Neural cell (in vitro differentiated cells): ENCODE measurements at regions not wholly inside any gene's neighbourhood (a gene's known extent, or its start where the extent isn't known, plus 50 kb on each side); places are given as distances from the start of the nearest gene placed in this dataset.

Experiments
- H2AFZ ChIP-seq: fragments of 200-600, 300-800 bp; sonication (generic), shearing (Covaris generic); 2 replicates; pipeline ENCODE4 v1.6.0; 2014; ENCODE audit warnings: low read depth, mild to moderate bottlenecking, antibody characterized with exemption, low read length, moderate library complexity
- H3F3A ChIP-seq: fragments of 200-600 bp; shearing (Covaris generic); 2 replicates; pipeline ENCODE4 v1.6.1; 2016; ENCODE audit warnings: mild to moderate bottlenecking, moderate library complexity, mixed read lengths, antibody characterized with exemption, low read length; ENCODE audit not compliant: insufficient read depth, poor library complexity, severe bottlenecking
- H3K27ac ChIP-seq: fragments of 200-600, 300-800 bp; sonication (generic), shearing (Covaris generic); 2 replicates; pipeline ENCODE4 v1.5.1; 2014; ENCODE audit warnings: mild to moderate bottlenecking, low read length, moderate library complexity
- H3K27me3 ChIP-seq: fragments of 300-800, 200-600 bp; sonication (generic), shearing (Covaris generic); 2 replicates; pipeline ENCODE4 v1.6.0; 2014; ENCODE audit warnings: mild to moderate bottlenecking, low read depth, low read length, moderate library complexity; ENCODE audit not compliant: insufficient read depth
- H3K36me3 ChIP-seq: fragments of 300-800, 200-600 bp; sonication (generic), shearing (Covaris generic); 2 replicates; pipeline ENCODE4 v1.5.1; 2014; ENCODE audit warnings: mild to moderate bottlenecking, antibody characterized with exemption, low read length, moderate library complexity; ENCODE audit not compliant: insufficient read depth
- H3K4me2 ChIP-seq: fragments of 300-800, 200-600 bp; sonication (generic), shearing (Covaris generic); 2 replicates; pipeline ENCODE4 v1.6.0; 2014; ENCODE audit warnings: mild to moderate bottlenecking, low read length
- H3K4me3 ChIP-seq: fragments of 300-800, 200-600 bp; sonication (generic), shearing (Covaris generic); 2 replicates; pipeline ENCODE4 v1.5.1; 2014; ENCODE audit warnings: mild to moderate bottlenecking, low read length, moderate library complexity
- H3K79me2 ChIP-seq: fragments of 200-600 bp; shearing (Covaris generic); replicated peaks from 2 replicates; pipeline ENCODE4 v1.6.0; 2014; ENCODE audit warnings: mild to moderate bottlenecking, low read length, moderate library complexity; ENCODE audit not compliant: insufficient read depth
- H3K9ac ChIP-seq: fragments of 300-800, 200-600 bp; sonication (generic), shearing (Covaris generic); 2 replicates; pipeline ENCODE4 v1.6.1; 2016; ENCODE audit warnings: mild to moderate bottlenecking, low read length, mixed read lengths
- H3K9me2 ChIP-seq: fragments of 200-600 bp; shearing (Covaris generic); 2 replicates; pipeline ENCODE4 v1.6.1; 2016; ENCODE audit warnings: mild to moderate bottlenecking, low read length, mixed read lengths; ENCODE audit not compliant: insufficient read depth
- H3K9me3 ChIP-seq: fragments of 200-600, 300-800 bp; sonication (generic), shearing (Covaris generic); 2 replicates; pipeline ENCODE4 v1.6.1; 2016; ENCODE audit warnings: mild to moderate bottlenecking, mixed run types, low read length, moderate library complexity, mixed read lengths
- H4K20me1 ChIP-seq: fragments of 200-600 bp; shearing (Covaris generic); 2 replicates; pipeline ENCODE4 v1.6.1; 2016; ENCODE audit warnings: mild to moderate bottlenecking, mixed run types; ENCODE audit not compliant: insufficient read depth
- CTCF ChIP-seq: fragments of 450-650 bp; IDR thresholded peaks from 2 replicates; pipeline ENCODE4 v1.5.1; 2014; ENCODE audit warnings: antibody characterized with exemption, mild to moderate bottlenecking, moderate library complexity; ENCODE audit not compliant: poor library complexity, severe bottlenecking
- EP300 ChIP-seq: fragments of 450-650 bp; conservative IDR thresholded peaks from 2 replicates; pipeline ENCODE4 v1.6.1; 2014; ENCODE audit warnings: antibody characterized with exemption, mild to moderate bottlenecking, moderate library complexity; ENCODE audit not compliant: poor library complexity, severe bottlenecking
- EZH2 ChIP-seq: fragments of 200-600, 300-800 bp; shearing (Covaris generic), sonication (generic); IDR thresholded peaks from 2 replicates; pipeline ENCODE4 v1.6.1; 2014; ENCODE audit warnings: antibody characterized with exemption, low read length, borderline replicate concordance, mild to moderate bottlenecking; ENCODE audit not compliant: insufficient read depth, poor library complexity, severe bottlenecking
- MXI1 ChIP-seq: fragments of 450-650 bp; conservative IDR thresholded peaks from 2 replicates; pipeline ENCODE4 v1.6.1; 2014; ENCODE audit warnings: antibody characterized with exemption, mild to moderate bottlenecking; ENCODE audit not compliant: poor library complexity, severe bottlenecking
- POLR2AphosphoS5 ChIP-seq: IDR thresholded peaks from 2 replicates; pipeline ENCODE4 v1.6.1; 2012
- RAD21 ChIP-seq: fragments of 450-650 bp; conservative IDR thresholded peaks from 2 replicates; pipeline ENCODE4 v1.6.1; 2014; ENCODE audit warnings: antibody characterized with exemption, mild to moderate bottlenecking, moderate library complexity
- REST ChIP-seq: IDR thresholded peaks from 2 replicates; pipeline ENCODE4 v1.6.1; 2012; ENCODE audit warnings: borderline replicate concordance
- SMC3 ChIP-seq: fragments of 450-650 bp; conservative IDR thresholded peaks from 2 replicates; pipeline ENCODE4 v1.6.1; 2014; ENCODE audit warnings: antibody characterized with exemption, mild to moderate bottlenecking, moderate library complexity; ENCODE audit not compliant: poor library complexity
- TAF1 ChIP-seq: IDR thresholded peaks from 2 replicates; pipeline ENCODE4 v1.6.1; 2012; ENCODE audit warnings: low read depth

DNA sequence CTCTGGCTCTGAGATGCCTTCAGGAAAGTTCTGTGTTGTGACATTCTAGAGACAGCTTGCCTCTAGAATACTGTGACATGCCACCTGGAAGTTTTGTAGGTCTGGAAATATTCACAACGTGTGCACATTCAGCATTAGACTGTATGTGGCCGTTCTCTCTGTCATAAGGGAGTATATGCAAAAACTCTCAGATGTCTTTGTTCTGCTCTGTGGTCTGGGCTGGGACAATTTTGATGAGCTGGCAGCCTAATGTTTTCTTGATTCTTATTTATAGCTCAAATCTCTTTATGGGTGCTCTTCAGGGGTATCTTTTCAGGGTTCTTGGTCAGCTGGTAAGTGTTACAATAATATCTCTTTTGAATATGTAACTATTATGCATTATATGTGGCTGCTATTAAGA lies 355.1 kb downstream of the PAX1 start:
- Histone ChIP-seq H4K20me1 (no peaks in the 10 kb centered on the region), H3K36me3 (no peaks in the 10 kb centered on the region), H3K9ac (no peak overlapping the region), H3K27ac (no peak overlapping the region), H3K27me3 (no peaks in the 10 kb centered on the region), H2AFZ (no peak overlapping the region), H3K9me3 (no peaks in the 10 kb centered on the region), H3K4me3 (no peak overlapping the region), H3F3A (no peaks in the 10 kb centered on the region), H3K9me2 (no peaks in the 10 kb centered on the region), H3K79me2 (no peaks in the 10 kb centered on the region), H3K4me2 (no peak overlapping the region)
- TF ChIP-seq SMC3 (no peak), REST (no peak), POLR2AphosphoS5 (no peak), MXI1 (no peak), TAF1 (no peak), CTCF (no peak), EZH2 (no peak)

DNA sequence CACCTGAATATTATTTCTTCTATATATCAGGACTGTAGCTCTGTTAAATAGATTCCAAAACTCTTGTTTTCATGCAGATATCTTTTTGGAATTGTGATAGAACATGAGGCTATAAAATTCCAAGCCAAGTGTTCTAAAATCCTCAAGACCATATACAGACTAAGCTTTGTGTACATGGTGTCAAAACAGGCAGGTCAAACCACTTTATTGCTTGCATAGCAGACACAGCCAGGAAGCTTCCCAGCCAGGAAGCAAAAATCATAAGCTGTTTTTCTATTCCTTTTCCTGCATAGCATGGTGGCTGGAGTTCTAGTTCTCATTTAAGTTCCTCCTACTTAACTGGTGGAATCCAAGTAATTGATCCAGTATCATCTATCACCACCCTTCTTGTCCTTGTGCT lies 353.3 kb downstream of the PAX1 start:
- H3K27me3 ChIP-seq = no peaks in the 10 kb centered on the region
- H3K27ac ChIP-seq = no peak overlapping the region
- no peaks in the 10 kb centered on the region for H3K79me2 ChIP-seq
- H3K9me3 ChIP-seq = no peaks in the 10 kb centered on the region
- H3K4me2 ChIP-seq = no peak overlapping the region
- no peaks in the 10 kb centered on the region for H3F3A ChIP-seq
- TF ChIP-seq RAD21 (no peak), EP300 (no peak)
- H4K20me1 ChIP-seq = no peaks in the 10 kb centered on the region
- no peaks in the 10 kb centered on the region for H3K36me3 ChIP-seq
- no peak overlapping the region for H3K9ac ChIP-seq
- H3K9me2 ChIP-seq = no peaks in the 10 kb centered on the region
- H3K4me3 ChIP-seq = no peak overlapping the region
- no peak overlapping the region for H2AFZ ChIP-seq

- no peak overlapping the region for H3K27ac ChIP-seq
- H3K9me2 ChIP-seq = no peaks in the 10 kb centered on the region
- H3K9me3 ChIP-seq = no peaks in the 10 kb centered on the region
- H2AFZ ChIP-seq = no peak overlapping the region
- no peaks in the 10 kb centered on the region for H4K20me1 ChIP-seq
- H3K9ac ChIP-seq = no peak overlapping the region
- no peaks in the 10 kb centered on the region for H3K79me2 ChIP-seq
- no peak for TF ChIP-seq MXI1
- no peak for TF ChIP-seq CTCF
- TF ChIP-seq RAD21 = no peak
- TF ChIP-seq SMC3 = no peak
- no peak for TF ChIP-seq EZH2
- TF ChIP-seq POLR2AphosphoS5 = no peak
- no peak for TF ChIP-seq EP300
- TF ChIP-seq TAF1 = no peak
- TF ChIP-seq REST = no peak
- no peak overlapping the region for H3K4me2 ChIP-seq
- H3K27me3 ChIP-seq = no peaks in the 10 kb centered on the region
- H3K36me3 ChIP-seq = no peaks in the 10 kb centered on the region
- no peaks in the 10 kb centered on the region for H3F3A ChIP-seq
- no peak overlapping the region for H3K4me3 ChIP-seq
Observed at GRCh38 chr20:22055981-22056380, 350.5 kb downstream of the PAX1 start.
